Lower leg skin (tissue), 4 donors: ENCODE measurements at regions not wholly inside any gene's neighbourhood (a gene's known extent, or its start where the extent isn't known, plus 50 kb on each side); places are given as distances from the start of the nearest gene placed in this dataset.
"Not testable (repeated sequence)": the region's sequence is repeated elsewhere in the genome, so short reads cannot be mapped to it uniquely, and the experiment has no call there.

Experiments used
- DNase-seq, 2 donors: peaks; one replicate each; pipeline ENCODE4 v3.0.0-alpha.2; 2019; ENCODE audit warnings: low spot score in 2 of 2
- H3K4me3 ChIP-seq: fragments of 200-600 bp; sonication (generic); 2 replicates; pipeline ENCODE4 v1.5.1; 2017; ENCODE audit warnings: mild to moderate bottlenecking, low read depth; ENCODE audit not compliant: poor library complexity, severe bottlenecking
- CTCF ChIP-seq, 3 donors: fragments of 450-650 bp; IDR thresholded peaks; one replicate each; pipeline ENCODE4 v1.5.1; 2016; ENCODE audit warnings: antibody characterized with exemption in 3 of 3, mild to moderate bottlenecking in 3 of 3, moderate library complexity in 2 of 3
- POLR2A ChIP-seq, 2 donors: fragments of 450-650 bp; IDR thresholded peaks; one replicate each; pipeline ENCODE4 v1.6.1; 2016 to 2017; ENCODE audit warnings: antibody characterized with exemption in 2 of 2, mild to moderate bottlenecking in 1 of 2, moderate library complexity in 1 of 2
- WGBS, 2 donors: methylation state at CpG; one replicate each; pipeline ENCODE4 v1.1.5; 2018; 5-methylcytosine and 5-hydroxymethylcytosine counted together
- intact Hi-C: fragments of 100-400 bp; cut with DNase I; formaldehyde crosslinking; loops from one replicate; pipeline ENCODE4 v1.15.0; 2023; ENCODE audit warnings: low total_unique reads

GRCh38 chr12:17579205-17580026, 510.6 kb downstream of the RERGL start:
- no peak overlapping the region for H3K4me3 ChIP-seq
- intact Hi-C loops, result no loop called here
- no peak for DNase-seq
- TF ChIP-seq POLR2A (IDR thresholded peaks at IDR 0.05) (no peak), CTCF (IDR thresholded peaks at IDR 0.05) (no peak)
- WGBS, 2 donors, result 53 to 57% methylated on average over 6 of the region's 6 CpGs

GRCh38 chr12:17577405-17577804, 512.6 kb downstream of the RERGL start:
- no peak for DNase-seq
- TF ChIP-seq POLR2A (IDR thresholded peaks at IDR 0.05) (no peak), CTCF (IDR thresholded peaks at IDR 0.05) (no peak)
- intact Hi-C loops, result no loop called here
- H3K4me3 ChIP-seq, result no peak overlapping the region
- WGBS, 2 donors, result 52 to 53% methylated on average over 5 of the region's 5 CpGs

GRCh38 chr12:17572250-17572649, 517.7 kb downstream of the RERGL start:
- intact Hi-C loops, result no loop called here
- DNase-seq, result no peak
- TF ChIP-seq POLR2A (IDR thresholded peaks at IDR 0.05) (no peak), CTCF (IDR thresholded peaks at IDR 0.05) (no peak)
- no peak overlapping the region for H3K4me3 ChIP-seq

GRCh38 chr12:17571047-17571446, 518.9 kb downstream of the RERGL start:
- intact Hi-C loops, result no loop called here
- TF ChIP-seq CTCF (IDR thresholded peaks at IDR 0.05) (no peak), POLR2A (IDR thresholded peaks at IDR 0.05) (no peak)
- 51 to 71% methylated on average over 2 of the region's 2 CpGs for WGBS, 2 donors
- no peak for DNase-seq
- no peak overlapping the region for H3K4me3 ChIP-seq

GRCh38 chr12:17564630-17565029, 525.4 kb downstream of the RERGL start:
- DNase-seq, intact Hi-C loops: not testable (repeated sequence)
- WGBS, 2 donors, result 86 to 87% methylated on average over 8 of the region's 8 CpGs

GRCh38 chr12:17550011-17550410, 540.0 kb downstream of the RERGL start:
- TF ChIP-seq CTCF (IDR thresholded peaks at IDR 0.05) (no peak), POLR2A (IDR thresholded peaks at IDR 0.05) (no peak)
- 79 to 90% methylated on average over 1 of the region's 1 CpG for WGBS, 2 donors
- intact Hi-C loops, result no loop called here

More at GRCh38 chr12:17564630-17565029, 525.4 kb downstream of the RERGL start:
- H3K4me3 ChIP-seq, result not testable (repeated sequence)

More at GRCh38 chr12:17550011-17550410, 540.0 kb downstream of the RERGL start:
- no peak for DNase-seq
- H3K4me3 ChIP-seq, result no peak overlapping the region
